Thyroid gland (tissue), 4 donors: ENCODE measurements at regions not wholly inside any gene's neighbourhood (a gene's known extent, or its start where the extent isn't known, plus 50 kb on each side); places are given as distances from the start of the nearest gene placed in this dataset.
"Not testable (repeated sequence)": the region's sequence is repeated elsewhere in the genome, so short reads cannot be mapped to it uniquely, and the experiment has no call there.

Source experiments
- DNase-seq, 2 donors: peaks; one replicate each; pipeline ENCODE4 v3.0.0-alpha.2; 2019
- H3K27ac ChIP-seq, 3 donors: fragments of 200-600 bp; sonication (generic); 1 replicate in 2 of 3; 2 replicates in 1 of 3; pipeline ENCODE4 v1.5.1; 2016 to 2019; ENCODE audit warnings: mild to moderate bottlenecking in 1 of 3, moderate library complexity in 1 of 3
- H3K27me3 ChIP-seq: fragments of 200-600 bp; sonication (generic); one replicate; pipeline ENCODE4 v1.5.1; 2019
- H3K36me3 ChIP-seq, 2 donors: fragments of 200-600 bp; sonication (generic); one replicate each; pipeline ENCODE4 v1.5.1; 2016 to 2019
- H3K4me1 ChIP-seq, 2 donors: fragments of 200-600 bp; sonication (generic); one replicate each; pipeline ENCODE4 v1.5.1; 2017 to 2019
- H3K4me3 ChIP-seq, 3 donors: fragments of 200-600 bp; sonication (generic); replicated peaks in 1 of 3; 1 replicate in 2 of 3; 2 replicates in 1 of 3; pipeline ENCODE4 v1.5.1; 2016; ENCODE audit warnings: mild to moderate bottlenecking in 1 of 3
- H3K9me3 ChIP-seq: fragments of 200-600 bp; sonication (generic); one replicate; pipeline ENCODE4 v1.5.1; 2017
- POLR2A ChIP-seq, 2 donors: fragments of 450-650 bp; IDR thresholded peaks; one replicate each; pipeline ENCODE4 v1.6.1; 2017; ENCODE audit warnings: antibody characterized with exemption in 2 of 2, mild to moderate bottlenecking in 2 of 2, moderate library complexity in 1 of 2
- WGBS, 2 donors: methylation state at CpG; one replicate each; pipeline ENCODE4 v1.1.5; 2017; 5-methylcytosine and 5-hydroxymethylcytosine counted together
- intact Hi-C: fragments of 100-400 bp; cut with DNase I; formaldehyde crosslinking; loops from one replicate; pipeline ENCODE4 v1.15.1; 2023
- TF ChIP-seq, protein P1 (sequence below), 6 experiments: fragments of 200-600 bp in 3 of 6; fragments of 450-650 bp in 3 of 6; sonication (generic) in 3 of 6; IDR thresholded peaks; one replicate each; pipeline ENCODE4 v1.5.1; 2016 to 2019; ENCODE audit warnings: antibody characterized with exemption in 6 of 6, mild to moderate bottlenecking in 2 of 6, inconsistent platforms in 1 of 6, moderate library complexity in 1 of 6

DNA sequence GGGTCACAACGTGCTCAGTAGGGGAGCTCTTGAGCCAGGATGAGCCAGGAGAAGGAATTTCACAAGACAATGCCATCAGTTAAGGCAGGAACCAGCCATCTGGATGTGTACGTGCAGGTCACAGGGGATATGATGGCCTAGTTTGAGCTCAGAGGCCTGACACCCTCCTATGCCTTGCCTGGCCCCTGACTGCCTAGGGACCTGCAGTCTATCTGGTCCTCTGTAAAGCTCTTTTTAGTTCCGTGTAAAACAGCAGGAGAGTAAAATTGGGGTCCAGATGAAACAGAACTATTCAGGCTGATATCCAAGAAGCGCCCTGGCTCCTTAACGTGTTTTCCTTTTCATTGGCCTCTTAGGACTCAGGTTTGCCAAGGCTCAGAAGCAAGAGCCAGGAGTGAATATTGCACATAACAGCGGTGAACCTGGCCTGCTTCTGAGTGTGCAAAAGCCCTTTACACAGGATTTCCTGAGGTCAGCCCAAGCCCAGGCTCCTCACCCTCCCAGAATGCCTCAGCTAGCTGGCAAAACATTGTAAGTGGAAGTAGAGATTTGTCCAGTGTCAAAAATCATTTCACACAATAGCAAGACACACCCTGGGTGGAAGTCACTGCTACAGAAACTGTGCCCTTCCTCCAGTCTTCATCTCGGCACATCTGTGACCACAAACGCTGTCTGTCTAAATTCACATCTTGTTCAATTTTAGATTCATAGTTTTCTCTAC is 777.2 kb downstream of the UQCRFS1 start:
- TF ChIP-seq POLR2A (IDR thresholded peaks at IDR 0.05): no peak
- TF ChIP-seq, protein P1, sequence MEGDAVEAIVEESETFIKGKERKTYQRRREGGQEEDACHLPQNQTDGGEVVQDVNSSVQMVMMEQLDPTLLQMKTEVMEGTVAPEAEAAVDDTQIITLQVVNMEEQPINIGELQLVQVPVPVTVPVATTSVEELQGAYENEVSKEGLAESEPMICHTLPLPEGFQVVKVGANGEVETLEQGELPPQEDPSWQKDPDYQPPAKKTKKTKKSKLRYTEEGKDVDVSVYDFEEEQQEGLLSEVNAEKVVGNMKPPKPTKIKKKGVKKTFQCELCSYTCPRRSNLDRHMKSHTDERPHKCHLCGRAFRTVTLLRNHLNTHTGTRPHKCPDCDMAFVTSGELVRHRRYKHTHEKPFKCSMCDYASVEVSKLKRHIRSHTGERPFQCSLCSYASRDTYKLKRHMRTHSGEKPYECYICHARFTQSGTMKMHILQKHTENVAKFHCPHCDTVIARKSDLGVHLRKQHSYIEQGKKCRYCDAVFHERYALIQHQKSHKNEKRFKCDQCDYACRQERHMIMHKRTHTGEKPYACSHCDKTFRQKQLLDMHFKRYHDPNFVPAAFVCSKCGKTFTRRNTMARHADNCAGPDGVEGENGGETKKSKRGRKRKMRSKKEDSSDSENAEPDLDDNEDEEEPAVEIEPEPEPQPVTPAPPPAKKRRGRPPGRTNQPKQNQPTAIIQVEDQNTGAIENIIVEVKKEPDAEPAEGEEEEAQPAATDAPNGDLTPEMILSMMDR (IDR thresholded peaks at IDR 0.05): no peak
- DNase-seq: no peak
- intact Hi-C loops: no loop called here
- 54 to 73% methylated on average over 8 of the region's 8 CpGs for WGBS, 2 donors
- Histone ChIP-seq H3K27ac (no peak overlapping the region), H3K9me3 (no peaks in the 10 kb centered on the region), H3K36me3 (no peaks in the 10 kb centered on the region), H3K4me3 (no peak overlapping the region), H3K27me3 (no peaks in the 10 kb centered on the region), H3K4me1 (no peaks in the 10 kb centered on the region)

DNA sequence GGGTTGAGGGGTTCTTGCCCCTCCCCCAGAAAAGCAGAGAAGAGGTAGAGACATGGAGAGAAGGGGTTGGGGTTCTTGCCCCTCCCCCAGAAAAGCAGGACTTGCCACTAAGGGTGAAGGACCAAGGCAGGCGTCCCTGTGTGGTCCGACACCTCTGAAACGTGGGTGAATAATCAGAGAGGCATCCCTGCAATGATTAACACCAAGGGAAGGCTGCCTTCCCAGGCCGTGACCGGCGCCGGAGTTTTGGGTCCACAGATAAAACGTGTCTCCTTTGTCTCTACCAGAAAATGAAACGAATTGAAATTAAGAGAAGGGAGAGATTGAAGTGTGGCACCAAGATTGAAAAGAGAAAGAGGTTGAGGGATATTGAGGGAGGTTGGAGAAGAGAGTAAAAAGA is 778.2 kb downstream of the UQCRFS1 start:
- DNase-seq, H3K4me1 ChIP-seq, H3K27me3 ChIP-seq, H3K27ac ChIP-seq, intact Hi-C loops, H3K36me3 ChIP-seq, H3K4me3 ChIP-seq, H3K9me3 ChIP-seq: not testable (repeated sequence)
- 87 to 88% methylated on average over 9 of the region's 9 CpGs for WGBS, 2 donors

DNA sequence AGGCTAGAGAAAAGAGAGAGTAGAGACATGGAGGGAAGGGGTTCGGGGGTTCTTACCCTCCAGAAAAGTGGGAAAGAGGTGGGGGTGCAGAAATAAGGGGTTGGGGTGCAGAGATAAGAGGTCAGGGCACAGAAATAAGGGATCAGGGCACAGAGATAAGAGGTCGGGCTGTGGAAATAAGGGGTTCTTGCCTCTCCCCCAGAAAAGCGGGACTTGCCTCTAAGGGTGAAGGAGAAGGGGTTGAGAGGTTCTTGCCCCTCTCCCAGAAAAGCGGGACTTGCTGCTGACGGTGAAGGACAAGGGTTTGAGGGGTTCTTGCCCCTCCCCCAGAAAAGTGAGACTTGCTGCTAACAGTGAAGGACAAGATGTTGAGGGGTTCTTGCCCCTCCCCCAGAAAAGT is 778.6 kb downstream of the UQCRFS1 start:
- H3K9me3 ChIP-seq, DNase-seq, H3K4me1 ChIP-seq, H3K27ac ChIP-seq, intact Hi-C loops, H3K27me3 ChIP-seq, H3K4me3 ChIP-seq, H3K36me3 ChIP-seq: not testable (repeated sequence)
- WGBS, 2 donors: 84 to 89% methylated on average over 5 of the region's 5 CpGs

DNA sequence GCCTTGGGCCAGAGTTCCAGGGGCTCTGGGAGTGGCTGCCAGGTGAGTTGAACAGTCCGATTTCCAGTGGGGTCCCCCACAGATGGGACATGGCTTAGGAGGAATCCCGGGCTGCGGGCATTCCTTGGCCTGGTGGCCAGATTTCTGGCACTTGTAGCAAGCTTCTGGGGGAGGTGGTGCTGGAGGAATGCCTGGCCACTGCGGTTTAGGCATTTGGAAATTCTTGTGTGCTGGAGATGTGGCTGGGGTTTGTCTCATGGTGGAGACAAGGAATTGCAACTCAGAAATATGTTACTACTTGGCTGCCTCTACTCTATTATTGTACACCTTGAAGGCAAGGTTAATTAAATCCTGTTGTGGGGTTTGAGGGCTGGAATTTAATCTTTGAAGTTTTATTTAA is 779.8 kb downstream of the UQCRFS1 start:
- H3K4me1 ChIP-seq, H3K27ac ChIP-seq, H3K9me3 ChIP-seq, intact Hi-C loops, DNase-seq, H3K36me3 ChIP-seq, H3K27me3 ChIP-seq, H3K4me3 ChIP-seq: not testable (repeated sequence)
- WGBS, 2 donors: 88 to 93% methylated on average over 1 to 3 of the region's 4 CpGs

DNA sequence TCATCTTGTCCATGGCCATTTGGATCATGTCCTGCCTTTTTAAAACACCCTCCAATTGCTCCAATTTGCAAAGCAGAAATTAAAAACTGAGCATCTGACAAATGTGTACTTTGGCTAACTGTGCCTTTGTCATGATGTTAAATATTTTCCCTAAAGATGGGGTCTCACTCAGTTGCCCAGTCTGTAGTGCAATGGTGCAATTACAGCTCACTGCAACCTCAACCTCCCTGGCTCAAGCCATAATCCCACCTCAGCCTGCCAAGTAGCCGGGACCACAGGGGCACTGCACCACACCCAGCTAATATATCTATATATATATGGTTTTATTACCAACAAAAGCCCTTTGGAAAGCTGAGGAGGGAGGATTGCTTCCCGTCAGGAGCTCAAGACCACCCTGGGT is 782.7 kb downstream of the UQCRFS1 start:
- no peaks in the 10 kb centered on the region for H3K36me3 ChIP-seq
- WGBS, 2 donors: 72 to 75% methylated on average over 2 of the region's 2 CpGs
- H3K27ac ChIP-seq: no peak overlapping the region
- intact Hi-C loops: no loop called here
- no peaks in the 10 kb centered on the region for H3K9me3 ChIP-seq
- no peaks in the 10 kb centered on the region for H3K27me3 ChIP-seq
- H3K4me3 ChIP-seq: no peak overlapping the region
- no peak for DNase-seq
- TF ChIP-seq, protein P1 (IDR thresholded peaks at IDR 0.05): no peak
- no peak for TF ChIP-seq POLR2A (IDR thresholded peaks at IDR 0.05)
- H3K4me1 ChIP-seq: no peaks in the 10 kb centered on the region

DNA sequence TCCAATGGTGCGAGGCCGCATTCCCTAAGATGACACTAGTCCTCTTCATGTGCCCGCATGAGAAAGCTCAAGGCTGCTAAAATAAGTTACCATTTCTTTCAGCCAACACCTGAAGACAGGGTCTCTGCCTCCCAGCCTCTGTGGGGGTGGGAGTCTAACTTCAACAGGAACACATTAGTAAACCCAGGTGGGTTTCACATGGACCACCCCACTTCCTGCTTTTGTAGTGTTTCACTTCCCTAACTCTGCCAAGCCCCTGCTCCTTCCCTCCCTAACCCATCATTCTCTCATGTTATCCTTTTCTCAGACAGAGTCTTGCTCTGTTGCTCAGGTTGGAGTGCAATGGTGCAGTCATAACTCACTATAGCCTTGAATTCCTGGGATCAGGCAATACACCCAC is 783.6 kb downstream of the UQCRFS1 start:
- WGBS, 2 donors: 65 to 87% methylated on average over 3 of the region's 3 CpGs
- no peak overlapping the region for H3K4me3 ChIP-seq
- intact Hi-C loops: no loop called here

More for the DNA sequence above, 783.6 kb downstream of the UQCRFS1 start:
- no peaks in the 10 kb centered on the region for H3K27me3 ChIP-seq
- no peak overlapping the region for H3K27ac ChIP-seq
- DNase-seq: no peak
- no peak for TF ChIP-seq POLR2A (IDR thresholded peaks at IDR 0.05)
- TF ChIP-seq, protein P1 (IDR thresholded peaks at IDR 0.05): no peak
- no peaks in the 10 kb centered on the region for H3K9me3 ChIP-seq
- H3K36me3 ChIP-seq: no peaks in the 10 kb centered on the region
- H3K4me1 ChIP-seq: no peaks in the 10 kb centered on the region
